ENCODE measurements at regions not wholly inside any gene's neighbourhood (a gene's known extent, or its start where the extent isn't known, plus 50 kb on each side); places are given as distances from the start of the nearest gene placed in this dataset.

GRCh38 chr12:84341467-84342193, 571.0 kb downstream of the SLC6A15 start:
- no peak for TF ChIP-seq YY1 (IDR thresholded peaks at IDR 0.05; ENCODE audit: insufficient read depth, insufficient read length)
- TF ChIP-seq ZNF274 (IDR thresholded peaks at IDR 0.05; ENCODE audit: low read depth, low read length) = no peak
- no peak for TF ChIP-seq SUZ12 (IDR thresholded peaks at IDR 0.05; ENCODE audit: extremely low read depth, insufficient read depth, insufficient read length)
